HEK293 (cell line): ENCODE measurements at regions not wholly inside any gene's neighbourhood (a gene's known extent, or its start where the extent isn't known, plus 50 kb on each side); places are given as distances from the start of the nearest gene placed in this dataset.

Experiments
- CTCF ChIA-PET: fragments of 350-600 bp; formaldehyde crosslinking; extraction: SDS; loops from one replicate; lab custom pipeline; 2021; ENCODE audit warnings: antibody characterized with exemption; lab: Yijun Ruan, JAX
- POLR2A ChIA-PET: fragments of 300-600 bp; formaldehyde crosslinking; extraction: SDS; loops from one replicate; lab custom pipeline; 2020; ENCODE audit warnings: antibody characterized with exemption, inconsistent platforms; lab: Yijun Ruan, JAX
- H3K27ac ChIP-seq: fragments of 200-500 bp; sonication (Bioruptor generic); 2 replicates; pipeline ENCODE4 v1.5.1; 2014; ENCODE audit warnings: low read depth, low read length, control low read depth, inconsistent platforms; ENCODE audit errors: extremely low read depth
- H3K36me3 ChIP-seq, 2 experiments: fragments of 200-500 bp in 1 of 2; sonication (Bioruptor generic) in 1 of 2; 1 replicate in 1 of 2; 2 replicates in 1 of 2; pipeline ENCODE4 v1.5.1; 2014 to 2017; ENCODE audit warnings: inconsistent platforms in 2 of 2, low read length in 2 of 2; ENCODE audit not compliant: control insufficient read depth in 2 of 2, insufficient read depth in 1 of 2
- H3K4me1 ChIP-seq: fragments of 200-500 bp; sonication (Bioruptor generic); 2 replicates; pipeline ENCODE4 v1.5.1; 2014; ENCODE audit warnings: mild to moderate bottlenecking, low read length, inconsistent platforms; ENCODE audit not compliant: control insufficient read depth, insufficient read depth
- H3K4me3 ChIP-seq: 2 replicates; pipeline ENCODE4 v1.5.1; 2011; ENCODE audit warnings: low read depth, mild to moderate bottlenecking, control low read depth, low read length, moderate library complexity
- H3K9me3 ChIP-seq: fragments of 200-500 bp; sonication (Bioruptor generic); 2 replicates; pipeline ENCODE4 v1.5.1; 2014; ENCODE audit warnings: low read depth, low read length, inconsistent platforms; ENCODE audit not compliant: control insufficient read depth, insufficient read depth
- GFI1B ChIP-seq: fragments of 450-650 bp; formaldehyde crosslinking; IDR thresholded peaks from 2 replicates; pipeline ENCODE4 v1.5.1; 2016; ENCODE audit warnings: missing biosample characterization, missing genetic modification characterization
- MEIS1 ChIP-seq: sonication (generic); formaldehyde crosslinking; IDR thresholded peaks from 2 replicates; pipeline ENCODE4 v1.8.1; 2022; ENCODE audit warnings: missing genetic modification reagents, mild to moderate bottlenecking, borderline replicate concordance
- RBAK ChIP-seq: fragments of 450-650 bp; formaldehyde crosslinking; IDR thresholded peaks from 2 replicates; pipeline ENCODE4 v1.5.1; 2016; ENCODE audit warnings: missing biosample characterization, missing genetic modification characterization
- YY1 ChIP-seq: fragments of 450-650 bp; formaldehyde crosslinking; IDR thresholded peaks from 2 replicates; pipeline ENCODE4 v1.5.1; 2018; ENCODE audit warnings: missing biosample characterization, missing genetic modification characterization
- ZBTB7A ChIP-seq: fragments of 450-650 bp; formaldehyde crosslinking; IDR thresholded peaks from 2 replicates; pipeline ENCODE4 v1.5.1; 2016; ENCODE audit warnings: low read depth, missing biosample characterization, missing genetic modification characterization
- ZFHX2 ChIP-seq: fragments of 450-650 bp; formaldehyde crosslinking; conservative IDR thresholded peaks from 2 replicates; pipeline ENCODE4 v1.5.1; 2016; ENCODE audit warnings: missing biosample characterization, missing genetic modification characterization
- ZNF202 ChIP-seq: fragments of 450-650 bp; formaldehyde crosslinking; IDR thresholded peaks from 2 replicates; pipeline ENCODE4 v1.5.1; 2016; ENCODE audit warnings: missing biosample characterization, missing genetic modification characterization, borderline replicate concordance
- ZNF266 ChIP-seq: fragments of 450-650 bp; formaldehyde crosslinking; IDR thresholded peaks from 2 replicates; pipeline ENCODE4 v1.5.1; 2016; ENCODE audit warnings: missing biosample characterization, missing genetic modification characterization, low read depth
- ZNF354C ChIP-seq: fragments of 450-650 bp; formaldehyde crosslinking; IDR thresholded peaks from 2 replicates; pipeline ENCODE4 v1.5.1; 2016; ENCODE audit warnings: missing biosample characterization, missing genetic modification characterization, low read depth, borderline replicate concordance
- ZNF37A ChIP-seq: fragments of 450-650 bp; IDR thresholded peaks from 2 replicates; pipeline ENCODE4 v1.5.1; 2018; ENCODE audit warnings: missing biosample characterization, missing genetic modification characterization
- ZNF404 ChIP-seq: fragments of 450-650 bp; formaldehyde crosslinking; IDR thresholded peaks from 2 replicates; pipeline ENCODE4 v1.5.1; 2017; ENCODE audit warnings: missing biosample characterization, missing genetic modification characterization
- ZNF473 ChIP-seq: fragments of 450-650 bp; formaldehyde crosslinking; IDR thresholded peaks from 2 replicates; pipeline ENCODE4 v1.5.1; 2017; ENCODE audit warnings: missing biosample characterization, missing genetic modification characterization
- ZNF501 ChIP-seq: fragments of 450-650 bp; formaldehyde crosslinking; IDR thresholded peaks from 2 replicates; pipeline ENCODE4 v1.5.1; 2016; ENCODE audit warnings: missing biosample characterization, missing genetic modification characterization
- ZNF529 ChIP-seq: fragments of 450-650 bp; formaldehyde crosslinking; IDR thresholded peaks from 2 replicates; pipeline ENCODE4 v1.5.1; 2017; ENCODE audit warnings: missing genetic modification characterization, missing biosample characterization; ENCODE audit not compliant: insufficient replicate concordance
- ZNF558 ChIP-seq: fragments of 450-650 bp; formaldehyde crosslinking; IDR thresholded peaks from 2 replicates; pipeline ENCODE4 v1.5.1; 2016; ENCODE audit warnings: missing biosample characterization, missing genetic modification characterization
- ZNF596 ChIP-seq: fragments of 450-650 bp; IDR thresholded peaks from 2 replicates; pipeline ENCODE4 v1.5.0; 2018; ENCODE audit warnings: missing biosample characterization, mild to moderate bottlenecking, missing genetic modification characterization, moderate library complexity
- ZNF777 ChIP-seq: fragments of 450-650 bp; formaldehyde crosslinking; IDR thresholded peaks from 2 replicates; pipeline ENCODE4 v1.5.1; 2017; ENCODE audit warnings: missing biosample characterization, missing genetic modification characterization, borderline replicate concordance
- TF ChIP-seq, protein P1 (sequence below): fragments of 450-650 bp; formaldehyde crosslinking; IDR thresholded peaks from 2 replicates; pipeline ENCODE4 v1.5.1; 2016; ENCODE audit warnings: missing biosample characterization, missing genetic modification characterization, low read depth
- TF ChIP-seq, protein P2 (sequence below): fragments of 450-650 bp; formaldehyde crosslinking; IDR thresholded peaks from 2 replicates; pipeline ENCODE4 v1.5.1; 2016; ENCODE audit warnings: missing biosample characterization, missing genetic modification characterization
- TF ChIP-seq, protein P3 (sequence below): fragments of 450-650 bp; formaldehyde crosslinking; IDR thresholded peaks from 2 replicates; pipeline ENCODE4 v1.5.1; 2016; ENCODE audit warnings: missing biosample characterization, missing genetic modification characterization
- TF ChIP-seq, protein P4 (sequence below): fragments of 450-650 bp; formaldehyde crosslinking; IDR thresholded peaks from 2 replicates; pipeline ENCODE4 v1.5.1; 2016; ENCODE audit warnings: missing biosample characterization, missing genetic modification characterization
- TF ChIP-seq, protein P5 (sequence below): fragments of 450-650 bp; formaldehyde crosslinking; IDR thresholded peaks from 2 replicates; pipeline ENCODE4 v1.5.1; 2016; ENCODE audit warnings: missing biosample characterization, missing genetic modification characterization

DNA sequence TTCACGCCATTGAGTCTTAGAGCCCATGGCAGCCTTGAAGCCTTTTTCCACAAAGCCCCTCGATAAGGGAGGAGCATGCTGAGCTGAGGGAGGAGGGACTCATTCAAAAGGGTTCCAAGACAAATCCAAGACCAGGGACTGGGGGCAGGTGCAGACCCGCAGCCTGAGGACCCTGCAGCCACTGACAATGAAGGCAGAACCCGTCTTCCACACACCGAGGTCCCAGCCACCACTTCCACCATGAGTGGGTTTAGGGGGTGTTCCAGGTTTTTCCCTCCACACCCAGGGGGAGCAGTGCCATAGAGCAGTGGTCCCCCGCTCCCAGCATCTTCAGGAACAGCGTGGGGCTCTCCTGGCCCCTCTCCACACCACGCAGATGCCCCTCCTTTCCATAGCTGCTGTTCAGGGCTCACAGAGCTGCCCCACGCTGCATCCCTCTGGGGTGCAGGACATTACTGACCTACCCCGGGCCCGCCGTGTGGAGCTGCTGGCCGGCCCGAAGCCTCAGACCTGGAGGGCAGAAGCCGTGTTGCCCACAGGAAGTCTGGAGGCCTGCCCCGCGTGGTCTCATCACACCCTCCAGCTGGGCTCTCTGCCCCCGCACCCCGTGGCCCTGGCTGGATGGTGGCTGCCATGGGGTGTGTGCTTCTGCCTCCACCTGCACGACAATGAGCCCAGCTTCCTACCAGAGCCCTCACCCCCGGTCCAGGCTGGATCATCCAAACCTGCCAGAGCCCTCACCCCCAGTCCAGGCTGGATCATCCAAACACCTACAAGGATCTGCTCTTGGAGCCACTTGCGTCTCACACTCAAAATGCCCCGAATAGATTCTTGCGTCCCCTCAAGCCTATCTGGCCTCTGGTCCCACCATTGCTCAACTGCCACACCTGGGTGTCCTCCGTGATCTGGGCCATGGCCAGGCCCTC is 220.0 kb upstream of the TCERG1L start:
- ChIA-PET POLR2A (no interaction called here), CTCF (no interaction called here)
- Histone ChIP-seq H3K4me1 (no peaks in the 10 kb centered on the region), H3K4me3 (no peak overlapping the region), H3K36me3 (no peaks in the 10 kb centered on the region), H3K27ac (no peak overlapping the region), H3K9me3 (no peaks in the 10 kb centered on the region)
- TF ChIP-seq ZFHX2 (tag by site-specific recombination) = no peak
- TF ChIP-seq, protein P1, sequence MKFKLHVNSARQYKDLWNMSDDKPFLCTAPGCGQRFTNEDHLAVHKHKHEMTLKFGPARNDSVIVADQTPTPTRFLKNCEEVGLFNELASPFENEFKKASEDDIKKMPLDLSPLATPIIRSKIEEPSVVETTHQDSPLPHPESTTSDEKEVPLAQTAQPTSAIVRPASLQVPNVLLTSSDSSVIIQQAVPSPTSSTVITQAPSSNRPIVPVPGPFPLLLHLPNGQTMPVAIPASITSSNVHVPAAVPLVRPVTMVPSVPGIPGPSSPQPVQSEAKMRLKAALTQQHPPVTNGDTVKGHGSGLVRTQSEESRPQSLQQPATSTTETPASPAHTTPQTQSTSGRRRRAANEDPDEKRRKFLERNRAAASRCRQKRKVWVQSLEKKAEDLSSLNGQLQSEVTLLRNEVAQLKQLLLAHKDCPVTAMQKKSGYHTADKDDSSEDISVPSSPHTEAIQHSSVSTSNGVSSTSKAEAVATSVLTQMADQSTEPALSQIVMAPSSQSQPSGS = no peak
- no peak for TF ChIP-seq ZBTB7A (tag by site-specific recombination)
- TF ChIP-seq ZNF404 (tag by site-specific recombination) = no peak
- TF ChIP-seq ZNF529 (tag by site-specific recombination) = no peak
- no peak for TF ChIP-seq ZNF558 (tag by site-specific recombination)
- TF ChIP-seq YY1 (tag by site-specific recombination) = no peak

DNA sequence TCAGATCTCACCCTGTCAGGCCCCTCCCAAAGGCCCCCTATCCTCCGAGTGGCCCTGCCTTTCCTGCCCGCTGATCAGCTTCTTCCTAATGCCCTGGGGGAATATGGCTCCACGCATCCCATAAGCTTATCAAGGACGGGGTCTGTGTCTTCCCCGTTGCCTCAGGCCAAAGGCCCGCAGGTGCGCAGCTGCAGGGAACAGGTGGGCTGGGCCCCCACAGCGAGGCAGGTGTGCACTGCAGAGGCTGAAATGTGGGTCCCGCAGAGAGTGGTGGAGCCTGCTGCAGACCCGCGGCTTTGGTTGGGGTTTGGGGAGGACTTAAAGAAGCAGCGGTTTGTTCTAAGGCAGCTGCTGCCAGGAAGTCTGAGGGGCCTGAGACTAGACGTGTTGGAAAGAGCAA is 220.8 kb upstream of the TCERG1L start:
- Histone ChIP-seq H3K27ac (no peak overlapping the region), H3K4me1 (no peaks in the 10 kb centered on the region), H3K9me3 (no peaks in the 10 kb centered on the region), H3K36me3 (no peaks in the 10 kb centered on the region), H3K4me3 (no peak overlapping the region)
- CTCF ChIA-PET = no interaction called here
- POLR2A ChIA-PET = no interaction called here
- TF ChIP-seq ZNF37A (tag by site-specific recombination) (no peak), ZNF473 (tag by site-specific recombination) (no peak), GFI1B (tag by site-specific recombination) (no peak), ZNF777 (tag by site-specific recombination) (no peak), ZNF596 (tag by site-specific recombination) (no peak), ZNF266 (tag by site-specific recombination) (no peak), ZNF202 (no peak), ZNF501 (no peak), MEIS1 (no peak), ZNF354C (tag by site-specific recombination) (no peak), RBAK (tag by site-specific recombination) (no peak)
- TF ChIP-seq, protein P2, sequence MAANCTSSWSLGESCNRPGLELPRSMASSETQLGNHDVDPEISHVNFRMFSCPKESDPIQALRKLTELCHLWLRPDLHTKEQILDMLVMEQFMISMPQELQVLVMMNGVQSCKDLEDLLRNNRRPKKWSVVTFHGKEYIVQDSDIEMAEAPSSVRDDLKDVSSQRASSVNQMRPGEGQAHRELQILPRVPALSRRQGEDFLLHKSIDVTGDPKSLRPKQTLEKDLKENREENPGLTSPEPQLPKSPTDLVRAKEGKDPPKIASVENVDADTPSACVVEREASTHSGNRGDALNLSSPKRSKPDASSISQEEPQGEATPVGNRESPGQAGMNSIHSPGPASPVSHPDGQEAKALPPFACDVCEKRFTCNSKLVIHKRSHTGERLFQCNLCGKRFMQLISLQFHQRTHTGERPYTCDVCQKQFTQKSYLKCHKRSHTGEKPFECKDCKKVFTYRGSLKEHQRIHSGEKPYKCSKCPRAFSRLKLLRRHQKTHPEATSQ = no peak
- TF ChIP-seq, protein P3, sequence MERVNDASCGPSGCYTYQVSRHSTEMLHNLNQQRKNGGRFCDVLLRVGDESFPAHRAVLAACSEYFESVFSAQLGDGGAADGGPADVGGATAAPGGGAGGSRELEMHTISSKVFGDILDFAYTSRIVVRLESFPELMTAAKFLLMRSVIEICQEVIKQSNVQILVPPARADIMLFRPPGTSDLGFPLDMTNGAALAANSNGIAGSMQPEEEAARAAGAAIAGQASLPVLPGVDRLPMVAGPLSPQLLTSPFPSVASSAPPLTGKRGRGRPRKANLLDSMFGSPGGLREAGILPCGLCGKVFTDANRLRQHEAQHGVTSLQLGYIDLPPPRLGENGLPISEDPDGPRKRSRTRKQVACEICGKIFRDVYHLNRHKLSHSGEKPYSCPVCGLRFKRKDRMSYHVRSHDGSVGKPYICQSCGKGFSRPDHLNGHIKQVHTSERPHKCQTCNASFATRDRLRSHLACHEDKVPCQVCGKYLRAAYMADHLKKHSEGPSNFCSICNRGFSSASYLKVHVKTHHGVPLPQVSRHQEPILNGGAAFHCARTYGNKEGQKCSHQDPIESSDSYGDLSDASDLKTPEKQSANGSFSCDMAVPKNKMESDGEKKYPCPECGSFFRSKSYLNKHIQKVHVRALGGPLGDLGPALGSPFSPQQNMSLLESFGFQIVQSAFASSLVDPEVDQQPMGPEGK (tag by site-specific recombination) = no peak
- TF ChIP-seq, protein P4, sequence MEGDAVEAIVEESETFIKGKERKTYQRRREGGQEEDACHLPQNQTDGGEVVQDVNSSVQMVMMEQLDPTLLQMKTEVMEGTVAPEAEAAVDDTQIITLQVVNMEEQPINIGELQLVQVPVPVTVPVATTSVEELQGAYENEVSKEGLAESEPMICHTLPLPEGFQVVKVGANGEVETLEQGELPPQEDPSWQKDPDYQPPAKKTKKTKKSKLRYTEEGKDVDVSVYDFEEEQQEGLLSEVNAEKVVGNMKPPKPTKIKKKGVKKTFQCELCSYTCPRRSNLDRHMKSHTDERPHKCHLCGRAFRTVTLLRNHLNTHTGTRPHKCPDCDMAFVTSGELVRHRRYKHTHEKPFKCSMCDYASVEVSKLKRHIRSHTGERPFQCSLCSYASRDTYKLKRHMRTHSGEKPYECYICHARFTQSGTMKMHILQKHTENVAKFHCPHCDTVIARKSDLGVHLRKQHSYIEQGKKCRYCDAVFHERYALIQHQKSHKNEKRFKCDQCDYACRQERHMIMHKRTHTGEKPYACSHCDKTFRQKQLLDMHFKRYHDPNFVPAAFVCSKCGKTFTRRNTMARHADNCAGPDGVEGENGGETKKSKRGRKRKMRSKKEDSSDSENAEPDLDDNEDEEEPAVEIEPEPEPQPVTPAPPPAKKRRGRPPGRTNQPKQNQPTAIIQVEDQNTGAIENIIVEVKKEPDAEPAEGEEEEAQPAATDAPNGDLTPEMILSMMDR (tag by site-specific recombination) = no peak
- TF ChIP-seq, protein P5, sequence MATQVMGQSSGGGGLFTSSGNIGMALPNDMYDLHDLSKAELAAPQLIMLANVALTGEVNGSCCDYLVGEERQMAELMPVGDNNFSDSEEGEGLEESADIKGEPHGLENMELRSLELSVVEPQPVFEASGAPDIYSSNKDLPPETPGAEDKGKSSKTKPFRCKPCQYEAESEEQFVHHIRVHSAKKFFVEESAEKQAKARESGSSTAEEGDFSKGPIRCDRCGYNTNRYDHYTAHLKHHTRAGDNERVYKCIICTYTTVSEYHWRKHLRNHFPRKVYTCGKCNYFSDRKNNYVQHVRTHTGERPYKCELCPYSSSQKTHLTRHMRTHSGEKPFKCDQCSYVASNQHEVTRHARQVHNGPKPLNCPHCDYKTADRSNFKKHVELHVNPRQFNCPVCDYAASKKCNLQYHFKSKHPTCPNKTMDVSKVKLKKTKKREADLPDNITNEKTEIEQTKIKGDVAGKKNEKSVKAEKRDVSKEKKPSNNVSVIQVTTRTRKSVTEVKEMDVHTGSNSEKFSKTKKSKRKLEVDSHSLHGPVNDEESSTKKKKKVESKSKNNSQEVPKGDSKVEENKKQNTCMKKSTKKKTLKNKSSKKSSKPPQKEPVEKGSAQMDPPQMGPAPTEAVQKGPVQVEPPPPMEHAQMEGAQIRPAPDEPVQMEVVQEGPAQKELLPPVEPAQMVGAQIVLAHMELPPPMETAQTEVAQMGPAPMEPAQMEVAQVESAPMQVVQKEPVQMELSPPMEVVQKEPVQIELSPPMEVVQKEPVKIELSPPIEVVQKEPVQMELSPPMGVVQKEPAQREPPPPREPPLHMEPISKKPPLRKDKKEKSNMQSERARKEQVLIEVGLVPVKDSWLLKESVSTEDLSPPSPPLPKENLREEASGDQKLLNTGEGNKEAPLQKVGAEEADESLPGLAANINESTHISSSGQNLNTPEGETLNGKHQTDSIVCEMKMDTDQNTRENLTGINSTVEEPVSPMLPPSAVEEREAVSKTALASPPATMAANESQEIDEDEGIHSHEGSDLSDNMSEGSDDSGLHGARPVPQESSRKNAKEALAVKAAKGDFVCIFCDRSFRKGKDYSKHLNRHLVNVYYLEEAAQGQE (tag by site-specific recombination) = no peak
